AG04450 (cell line): ENCODE measurements at regions not wholly inside any gene's neighbourhood (a gene's known extent, or its start where the extent isn't known, plus 50 kb on each side); places are given as distances from the start of the nearest gene placed in this dataset.

Experiments
- CTCF ChIA-PET: fragments of 300-600, 350-600 bp; formaldehyde crosslinking; extraction: SDS; loops from one replicate; lab custom pipeline; 2022; ENCODE audit warnings: antibody characterized with exemption, inconsistent platforms; lab: Charles Lee
- POLR2A ChIA-PET: fragments of 350-600 bp; formaldehyde crosslinking; extraction: SDS; loops from one replicate; lab custom pipeline; 2021; ENCODE audit warnings: antibody characterized with exemption, inconsistent platforms; lab: Yijun Ruan, JAX
- DNase-seq: peaks from one replicate; pipeline ENCODE4 v3.0.0-alpha.2; 2011; ENCODE audit warnings: low read depth, low spot score
- H3K27ac ChIP-seq: one replicate; pipeline ENCODE4 v1.5.1; 2012; ENCODE audit warnings: low read depth, low read length, control low read depth
- H3K27me3 ChIP-seq: one replicate; pipeline ENCODE4 v1.6.0; 2012; ENCODE audit warnings: low read length; ENCODE audit not compliant: control insufficient read depth, insufficient read depth
- H3K4me3 ChIP-seq: 2 replicates; pipeline ENCODE4 v1.5.1; 2011; ENCODE audit warnings: mild to moderate bottlenecking, low read depth, low read length, control low read depth
- H3K9me3 ChIP-seq: 2 replicates; pipeline ENCODE4 v1.5.1; 2012; ENCODE audit warnings: low read length; ENCODE audit not compliant: control insufficient read depth, insufficient read depth
- CTCF ChIP-seq: IDR thresholded peaks from 2 replicates; pipeline ENCODE4 v1.5.1; 2011; ENCODE audit warnings: low read depth, low read length, control low read depth, inconsistent platforms

DNA sequence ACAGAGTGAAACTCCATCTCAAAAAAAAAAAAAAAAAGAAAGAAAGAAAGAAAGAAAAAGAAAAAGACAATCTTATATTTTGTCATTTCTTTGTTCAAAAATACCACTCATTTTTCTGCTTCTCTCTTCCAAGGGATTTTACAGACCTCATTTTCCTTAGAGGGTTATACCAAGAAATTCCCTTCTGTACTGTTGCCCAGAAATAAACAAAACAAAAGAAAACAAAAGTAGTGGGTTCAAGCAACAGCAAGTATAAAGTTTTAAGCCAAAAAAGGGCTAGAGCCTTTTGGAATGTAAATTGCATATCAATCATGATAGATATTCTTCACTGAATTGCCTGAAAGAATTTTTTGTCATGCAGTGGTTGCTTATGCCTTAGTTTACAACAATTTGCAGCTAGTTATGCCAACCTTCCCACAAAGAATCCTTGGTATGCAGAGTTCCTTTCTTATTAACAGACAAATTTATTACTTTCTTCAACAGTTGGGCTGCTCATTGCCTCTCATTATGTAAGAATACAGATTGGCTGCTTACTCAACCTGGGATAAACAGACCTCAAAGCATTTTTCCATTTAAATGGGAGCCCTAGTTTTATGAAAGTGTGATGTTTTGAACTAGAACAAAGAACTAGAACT lies 129.1 kb upstream of the PPFIA2 start:
- H3K9me3 ChIP-seq, result peaks cover 2% of the 10 kb centered on the region; the same call in 1 of the 2 replicates
- POLR2A ChIA-PET, result no interaction called here
- H3K4me3 ChIP-seq, result no peak overlapping the region
- no peaks in the 10 kb centered on the region for H3K27me3 ChIP-seq
- CTCF ChIA-PET, result no interaction called here
- no peak overlapping the region for H3K27ac ChIP-seq
- TF ChIP-seq CTCF, result no peak
- DNase-seq, result no peak

- H3K9me3 ChIP-seq, result no peaks in the 10 kb centered on the region; the same call in 1 of the 2 replicates
- no peak for TF ChIP-seq CTCF
- CTCF ChIA-PET, result no interaction called here
- DNase-seq, result no peak
- H3K27ac ChIP-seq, result no peak overlapping the region
- POLR2A ChIA-PET, result no interaction called here
- no peak overlapping the region for H3K4me3 ChIP-seq
- H3K27me3 ChIP-seq, result no peaks in the 10 kb centered on the region
Observed at GRCh38 chr12:81874586-81874985, 115.4 kb upstream of the PPFIA2 start.

GRCh38 chr12:81874166-81874565 lies 115.0 kb upstream of the PPFIA2 start:
- CTCF ChIA-PET, result no interaction called here
- Histone ChIP-seq H3K9me3 (no peaks in the 10 kb centered on the region; the same call in 1 of the 2 replicates), H3K27ac (no peak overlapping the region), H3K4me3 (no peak overlapping the region), H3K27me3 (no peaks in the 10 kb centered on the region)
- POLR2A ChIA-PET, result no interaction called here
- TF ChIP-seq CTCF, result no peak
- no peak for DNase-seq

DNA sequence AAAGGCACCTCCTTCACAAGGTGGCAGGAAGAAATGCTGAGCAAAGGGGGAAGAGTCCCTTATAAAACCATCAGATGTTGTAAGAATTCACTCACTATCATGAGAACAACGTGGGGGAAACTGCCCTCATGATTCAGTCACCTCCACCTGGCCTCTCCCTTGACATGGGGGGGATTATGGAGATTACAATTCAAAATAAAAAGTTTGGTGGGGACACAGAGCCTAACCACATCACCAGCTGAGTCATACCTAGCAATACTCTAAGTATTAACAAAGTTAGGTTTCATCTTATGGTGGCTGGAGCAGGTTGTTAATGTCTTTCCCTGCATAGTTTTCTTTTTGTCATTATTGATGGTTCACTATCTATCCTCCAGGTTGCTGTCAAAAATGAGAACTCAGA lies 113.2 kb upstream of the PPFIA2 start:
- ChIA-PET POLR2A (no interaction called here), CTCF (no interaction called here)
- TF ChIP-seq CTCF, result no peak
- no peak overlapping the region for H3K27ac ChIP-seq
- H3K27me3 ChIP-seq, result no peaks in the 10 kb centered on the region
- no peak for DNase-seq
- no peaks in the 10 kb centered on the region; the same call in 1 of the 2 replicates for H3K9me3 ChIP-seq
- no peak overlapping the region for H3K4me3 ChIP-seq

- no peaks in the 10 kb centered on the region for H3K27me3 ChIP-seq
- ChIA-PET POLR2A (no interaction called here), CTCF (no interaction called here)
- TF ChIP-seq CTCF, result no peak
- H3K9me3 ChIP-seq, result peaks cover 8% of the 10 kb centered on the region
- H3K4me3 ChIP-seq, result no peak overlapping the region
- no peak overlapping the region for H3K27ac ChIP-seq
- DNase-seq, result no peak
Observed at GRCh38 chr12:81866081-81866480, 106.9 kb upstream of the PPFIA2 start.
